GM23338 (cell line): ENCODE measurements at regions not wholly inside any gene's neighbourhood (a gene's known extent, or its start where the extent isn't known, plus 50 kb on each side); places are given as distances from the start of the nearest gene placed in this dataset.
A peak's percentile ranks its signal among the peaks of the same experiment; 100 is the strongest.

Source experiments
- ATAC-seq: fragments of 200-7000 bp; cut with Tn5 transposase; 3 replicates; pipeline ENCODE4 v1.9.1; 2020
- DNase-seq: peaks from one replicate; pipeline ENCODE4 v3.0.0-alpha.2; 2015; ENCODE audit warnings: low spot score
- H2AFZ ChIP-seq: fragments of 200-600 bp; sonication (generic); 2 replicates; pipeline ENCODE4 v1.8.0; 2016; ENCODE audit warnings: antibody characterized with exemption, mild to moderate bottlenecking, moderate library complexity
- H3F3A ChIP-seq: fragments of 200-600 bp; sonication (generic); replicated peaks from 2 replicates; pipeline ENCODE4 v1.8.0; 2017; ENCODE audit warnings: antibody characterized with exemption, mixed run types, low read depth
- H3K27ac ChIP-seq: fragments of 200-600 bp; sonication (generic); 2 replicates; pipeline ENCODE4 v1.6.1; 2016; ENCODE audit warnings: low read depth
- H3K27me3 ChIP-seq: fragments of 200-600 bp; sonication (generic); 2 replicates; pipeline ENCODE4 v1.8.0; 2016; ENCODE audit warnings: mild to moderate bottlenecking, mixed run types, moderate library complexity; ENCODE audit not compliant: insufficient read depth
- H3K36me3 ChIP-seq: fragments of 200-600 bp; sonication (generic); 2 replicates; pipeline ENCODE4 v1.8.0; 2016; ENCODE audit warnings: mild to moderate bottlenecking; ENCODE audit not compliant: insufficient read depth
- H3K4me1 ChIP-seq: fragments of 200-600 bp; sonication (generic); 2 replicates; pipeline ENCODE4 v1.8.0; 2016; ENCODE audit warnings: mild to moderate bottlenecking, moderate library complexity; ENCODE audit not compliant: insufficient read depth
- H3K4me2 ChIP-seq: fragments of 200-600 bp; sonication (generic); 2 replicates; pipeline ENCODE4 v1.7.1; 2017; ENCODE audit warnings: mixed run types
- H3K4me3 ChIP-seq: fragments of 200-600 bp; sonication (generic); 2 replicates; pipeline ENCODE4 v1.6.1; 2016; ENCODE audit warnings: mixed run types
- H3K79me2 ChIP-seq: fragments of 200-600 bp; sonication (generic); replicated peaks from 2 replicates; pipeline ENCODE4 v1.8.0; 2017; ENCODE audit warnings: mild to moderate bottlenecking; ENCODE audit not compliant: insufficient read depth
- H3K9me2 ChIP-seq: fragments of 200-600 bp; sonication (generic); 2 replicates; pipeline ENCODE4 v1.8.0; 2017; ENCODE audit not compliant: insufficient read depth
- H4K20me1 ChIP-seq: fragments of 200-600 bp; sonication (generic); replicated peaks from 2 replicates; pipeline ENCODE4 v1.8.0; 2017; ENCODE audit warnings: mild to moderate bottlenecking; ENCODE audit not compliant: insufficient read depth
- H3K27ac Mint-ChIP-seq: 2 replicates; pipeline ENCODE4 v1.8.0; 2020; ENCODE audit warnings: inconsistent platforms, mild to moderate bottlenecking, moderate library complexity, mixed read lengths
- H3K27me3 Mint-ChIP-seq: 3 replicates; pipeline ENCODE4 v1.8.0; 2022; ENCODE audit warnings: low read depth, mild to moderate bottlenecking, moderate library complexity, mixed read lengths, inconsistent platforms; ENCODE audit not compliant: insufficient read depth, poor library complexity
- H3K36me3 Mint-ChIP-seq: 3 replicates; pipeline ENCODE4 v1.8.0; 2021; ENCODE audit warnings: low read depth, mild to moderate bottlenecking, inconsistent platforms, moderate library complexity, mixed read lengths
- H3K4me1 Mint-ChIP-seq: 3 replicates; pipeline ENCODE4 v1.8.0; 2020; ENCODE audit warnings: mild to moderate bottlenecking, inconsistent platforms, mixed read lengths
- H3K4me3 Mint-ChIP-seq: 3 replicates; pipeline ENCODE4 v1.8.0; 2021; ENCODE audit warnings: moderate library complexity, mild to moderate bottlenecking, inconsistent platforms, mixed read lengths
- H3K9me3 Mint-ChIP-seq: 3 replicates; pipeline ENCODE4 v1.8.0; 2020; ENCODE audit warnings: moderate library complexity, mild to moderate bottlenecking, inconsistent platforms, mixed read lengths
- CTCF ChIP-seq, 2 experiments: fragments of 200-600 bp in 1 of 2; sonication (generic) in 1 of 2; conservative IDR thresholded peaks; 2 replicates each; pipeline versions ENCODE4 v1.5.1 to v1.6.1; 2016 to 2017; ENCODE audit warnings: antibody characterized with exemption in 2 of 2, low read depth in 2 of 2, mild to moderate bottlenecking in 2 of 2, moderate library complexity in 1 of 2
- EZH2phosphoT487 ChIP-seq: fragments of 200-600 bp; sonication (generic); IDR thresholded peaks from one replicate; pipeline ENCODE4 v1.8.1; 2018; ENCODE audit warnings: antibody characterized with exemption; ENCODE audit not compliant: unreplicated experiment
- ZNF114 ChIP-seq: fragments of 250-450 bp; sonication (Bioruptor Pico); IDR thresholded peaks from 2 replicates; pipeline ENCODE4 v1.5.0; 2020; ENCODE audit warnings: mild to moderate bottlenecking, moderate library complexity
- TF ChIP-seq, protein P1 (sequence below): fragments of 250-450 bp; sonication (Bioruptor Pico); IDR thresholded peaks from 2 replicates; pipeline ENCODE4 v1.5.0; 2020; ENCODE audit warnings: mild to moderate bottlenecking, moderate library complexity
- TF ChIP-seq, protein P2 (sequence below): IDR thresholded peaks from one replicate; pipeline ENCODE4 v1.6.1; 2018; ENCODE audit warnings: antibody characterized with exemption; ENCODE audit not compliant: unreplicated experiment

DNA sequence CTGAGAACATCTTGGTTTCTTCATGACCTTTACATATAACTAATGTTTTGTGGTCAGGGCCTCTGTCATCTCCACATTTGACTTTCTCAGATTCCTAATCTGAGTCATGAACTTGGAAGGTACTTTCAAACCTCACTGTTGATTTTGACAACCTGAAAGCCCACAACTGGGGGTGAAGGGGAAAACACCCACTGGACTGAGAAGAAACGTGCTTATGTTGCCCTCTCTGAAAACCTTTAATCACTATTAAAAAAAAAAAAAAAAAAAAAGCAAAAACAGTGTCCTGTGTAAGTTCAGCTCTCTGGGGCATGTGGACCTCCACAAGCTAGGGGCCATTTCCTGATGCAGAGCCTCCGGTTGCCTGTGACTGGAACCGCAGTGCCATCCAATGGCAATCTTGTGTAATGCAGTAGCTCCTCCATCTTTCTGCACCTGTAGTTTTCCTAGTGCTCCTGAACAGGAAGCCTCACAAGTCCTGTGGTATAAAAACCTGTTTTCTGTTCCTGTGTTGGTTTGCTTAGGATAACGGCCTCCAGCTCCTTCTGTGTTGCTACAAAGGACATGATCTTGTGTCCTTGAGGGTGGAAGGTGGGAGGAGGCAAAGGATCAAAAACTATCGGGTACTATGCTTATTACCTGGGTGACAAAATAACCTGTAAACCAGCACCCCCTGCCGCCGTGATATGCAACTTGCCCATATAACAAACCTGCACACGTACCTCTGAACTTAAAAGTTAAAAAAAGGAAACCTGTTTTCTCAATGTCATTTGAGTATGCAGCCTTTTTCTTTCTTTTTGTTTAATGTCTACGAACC is 124.5 kb downstream of the ZNF648 start:
- H3K27ac Mint-ChIP-seq, result no peak overlapping the region
- Histone ChIP-seq H3K79me2 (no peaks in the 10 kb centered on the region), H3K27ac (no peak overlapping the region), H3F3A (no peaks in the 10 kb centered on the region), H3K27me3 (no peaks in the 10 kb centered on the region), H3K9me2 (peaks cover 8% of the 10 kb centered on the region), H3K4me2 (no peak overlapping the region), H3K36me3 (no peaks in the 10 kb centered on the region), H4K20me1 (no peaks in the 10 kb centered on the region), H3K4me3 (no peak overlapping the region), H2AFZ (peak overlapping the region; percentile 82; the same call in 1 of the 2 replicates), H3K4me1 (no peaks in the 10 kb centered on the region; the same call in 1 of the 2 replicates)
- no peaks in the 10 kb centered on the region for H3K27me3 Mint-ChIP-seq
- DNase-seq (peak; percentile 91), ATAC-seq (peak; percentile 99)
- H3K36me3 Mint-ChIP-seq, result no peaks in the 10 kb centered on the region
- TF ChIP-seq EZH2phosphoT487 (no peak), ZNF114 (CRISPR knock-in tag) (0 out of 2 replicates have a peak, but pooled peaks have one; percentile 71), CTCF (conservative IDR thresholded peaks at IDR 0.05; ENCODE audit: low read depth in 2 of 2) (peak; percentile 85 to 97)
- TF ChIP-seq, protein P1, sequence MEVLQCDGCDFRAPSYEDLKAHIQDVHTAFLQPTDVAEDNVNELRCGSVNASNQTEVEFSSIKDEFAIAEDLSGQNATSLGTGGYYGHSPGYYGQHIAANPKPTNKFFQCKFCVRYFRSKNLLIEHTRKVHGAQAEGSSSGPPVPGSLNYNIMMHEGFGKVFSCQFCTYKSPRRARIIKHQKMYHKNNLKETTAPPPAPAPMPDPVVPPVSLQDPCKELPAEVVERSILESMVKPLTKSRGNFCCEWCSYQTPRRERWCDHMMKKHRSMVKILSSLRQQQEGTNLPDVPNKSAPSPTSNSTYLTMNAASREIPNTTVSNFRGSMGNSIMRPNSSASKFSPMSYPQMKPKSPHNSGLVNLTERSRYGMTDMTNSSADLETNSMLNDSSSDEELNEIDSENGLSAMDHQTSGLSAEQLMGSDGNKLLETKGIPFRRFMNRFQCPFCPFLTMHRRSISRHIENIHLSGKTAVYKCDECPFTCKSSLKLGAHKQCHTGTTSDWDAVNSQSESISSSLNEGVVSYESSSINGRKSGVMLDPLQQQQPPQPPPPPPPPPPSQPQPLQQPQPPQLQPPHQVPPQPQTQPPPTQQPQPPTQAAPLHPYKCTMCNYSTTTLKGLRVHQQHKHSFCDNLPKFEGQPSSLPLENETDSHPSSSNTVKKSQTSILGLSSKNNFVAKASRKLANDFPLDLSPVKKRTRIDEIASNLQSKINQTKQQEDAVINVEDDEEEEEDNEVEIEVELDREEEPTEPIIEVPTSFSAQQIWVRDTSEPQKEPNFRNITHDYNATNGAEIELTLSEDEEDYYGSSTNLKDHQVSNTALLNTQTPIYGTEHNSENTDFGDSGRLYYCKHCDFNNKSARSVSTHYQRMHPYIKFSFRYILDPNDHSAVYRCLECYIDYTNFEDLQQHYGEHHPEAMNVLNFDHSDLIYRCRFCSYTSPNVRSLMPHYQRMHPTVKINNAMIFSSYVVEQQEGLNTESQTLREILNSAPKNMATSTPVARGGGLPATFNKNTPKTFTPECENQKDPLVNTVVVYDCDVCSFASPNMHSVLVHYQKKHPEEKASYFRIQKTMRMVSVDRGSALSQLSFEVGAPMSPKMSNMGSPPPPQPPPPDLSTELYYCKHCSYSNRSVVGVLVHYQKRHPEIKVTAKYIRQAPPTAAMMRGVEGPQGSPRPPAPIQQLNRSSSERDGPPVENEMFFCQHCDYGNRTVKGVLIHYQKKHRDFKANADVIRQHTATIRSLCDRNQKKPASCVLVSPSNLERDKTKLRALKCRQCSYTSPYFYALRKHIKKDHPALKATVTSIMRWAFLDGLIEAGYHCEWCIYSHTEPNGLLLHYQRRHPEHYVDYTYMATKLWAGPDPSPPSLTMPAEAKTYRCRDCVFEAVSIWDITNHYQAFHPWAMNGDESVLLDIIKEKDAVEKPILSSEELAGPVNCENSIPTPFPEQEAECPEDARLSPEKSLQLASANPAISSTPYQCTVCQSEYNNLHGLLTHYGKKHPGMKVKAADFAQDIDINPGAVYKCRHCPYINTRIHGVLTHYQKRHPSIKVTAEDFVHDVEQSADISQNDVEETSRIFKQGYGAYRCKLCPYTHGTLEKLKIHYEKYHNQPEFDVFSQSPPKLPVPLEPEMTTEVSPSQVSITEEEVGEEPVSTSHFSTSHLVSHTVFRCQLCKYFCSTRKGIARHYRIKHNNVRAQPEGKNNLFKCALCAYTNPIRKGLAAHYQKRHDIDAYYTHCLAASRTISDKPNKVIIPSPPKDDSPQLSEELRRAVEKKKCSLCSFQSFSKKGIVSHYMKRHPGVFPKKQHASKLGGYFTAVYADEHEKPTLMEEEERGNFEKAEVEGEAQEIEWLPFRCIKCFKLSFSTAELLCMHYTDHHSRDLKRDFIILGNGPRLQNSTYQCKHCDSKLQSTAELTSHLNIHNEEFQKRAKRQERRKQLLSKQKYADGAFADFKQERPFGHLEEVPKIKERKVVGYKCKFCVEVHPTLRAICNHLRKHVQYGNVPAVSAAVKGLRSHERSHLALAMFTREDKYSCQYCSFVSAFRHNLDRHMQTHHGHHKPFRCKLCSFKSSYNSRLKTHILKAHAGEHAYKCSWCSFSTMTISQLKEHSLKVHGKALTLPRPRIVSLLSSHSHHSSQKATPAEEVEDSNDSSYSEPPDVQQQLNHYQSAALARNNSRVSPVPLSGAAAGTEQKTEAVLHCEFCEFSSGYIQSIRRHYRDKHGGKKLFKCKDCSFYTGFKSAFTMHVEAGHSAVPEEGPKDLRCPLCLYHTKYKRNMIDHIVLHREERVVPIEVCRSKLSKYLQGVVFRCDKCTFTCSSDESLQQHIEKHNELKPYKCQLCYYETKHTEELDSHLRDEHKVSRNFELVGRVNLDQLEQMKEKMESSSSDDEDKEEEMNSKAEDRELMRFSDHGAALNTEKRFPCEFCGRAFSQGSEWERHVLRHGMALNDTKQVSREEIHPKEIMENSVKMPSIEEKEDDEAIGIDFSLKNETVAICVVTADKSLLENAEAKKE (CRISPR knock-in tag), result 0 out of 2 replicates have a peak, but pooled peaks have one; percentile 50
- TF ChIP-seq, protein P2, sequence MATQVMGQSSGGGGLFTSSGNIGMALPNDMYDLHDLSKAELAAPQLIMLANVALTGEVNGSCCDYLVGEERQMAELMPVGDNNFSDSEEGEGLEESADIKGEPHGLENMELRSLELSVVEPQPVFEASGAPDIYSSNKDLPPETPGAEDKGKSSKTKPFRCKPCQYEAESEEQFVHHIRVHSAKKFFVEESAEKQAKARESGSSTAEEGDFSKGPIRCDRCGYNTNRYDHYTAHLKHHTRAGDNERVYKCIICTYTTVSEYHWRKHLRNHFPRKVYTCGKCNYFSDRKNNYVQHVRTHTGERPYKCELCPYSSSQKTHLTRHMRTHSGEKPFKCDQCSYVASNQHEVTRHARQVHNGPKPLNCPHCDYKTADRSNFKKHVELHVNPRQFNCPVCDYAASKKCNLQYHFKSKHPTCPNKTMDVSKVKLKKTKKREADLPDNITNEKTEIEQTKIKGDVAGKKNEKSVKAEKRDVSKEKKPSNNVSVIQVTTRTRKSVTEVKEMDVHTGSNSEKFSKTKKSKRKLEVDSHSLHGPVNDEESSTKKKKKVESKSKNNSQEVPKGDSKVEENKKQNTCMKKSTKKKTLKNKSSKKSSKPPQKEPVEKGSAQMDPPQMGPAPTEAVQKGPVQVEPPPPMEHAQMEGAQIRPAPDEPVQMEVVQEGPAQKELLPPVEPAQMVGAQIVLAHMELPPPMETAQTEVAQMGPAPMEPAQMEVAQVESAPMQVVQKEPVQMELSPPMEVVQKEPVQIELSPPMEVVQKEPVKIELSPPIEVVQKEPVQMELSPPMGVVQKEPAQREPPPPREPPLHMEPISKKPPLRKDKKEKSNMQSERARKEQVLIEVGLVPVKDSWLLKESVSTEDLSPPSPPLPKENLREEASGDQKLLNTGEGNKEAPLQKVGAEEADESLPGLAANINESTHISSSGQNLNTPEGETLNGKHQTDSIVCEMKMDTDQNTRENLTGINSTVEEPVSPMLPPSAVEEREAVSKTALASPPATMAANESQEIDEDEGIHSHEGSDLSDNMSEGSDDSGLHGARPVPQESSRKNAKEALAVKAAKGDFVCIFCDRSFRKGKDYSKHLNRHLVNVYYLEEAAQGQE, result no peak
- H3K4me3 Mint-ChIP-seq, result no peak overlapping the region
- no peaks in the 10 kb centered on the region for H3K4me1 Mint-ChIP-seq
- H3K9me3 Mint-ChIP-seq, result no peaks in the 10 kb centered on the region
